DND-41 (cell line): ENCODE measurements at regions not wholly inside any gene's neighbourhood (a gene's known extent, or its start where the extent isn't known, plus 50 kb on each side); places are given as distances from the start of the nearest gene placed in this dataset.

Experiments
- EZH2 ChIP-seq: IDR thresholded peaks from 3 replicates; pipeline ENCODE4 v1.6.1; 2012; ENCODE audit warnings: borderline replicate concordance, low read depth, mild to moderate bottlenecking, moderate library complexity, low read length, inconsistent platforms; ENCODE audit not compliant: severe bottlenecking
- TF ChIP-seq, protein P1 (sequence below): IDR thresholded peaks from 2 replicates; pipeline ENCODE4 v1.5.1; 2012; ENCODE audit warnings: borderline replicate concordance, low read length, moderate library complexity, mild to moderate bottlenecking; ENCODE audit not compliant: poor library complexity, severe bottlenecking; ENCODE audit errors: extremely low read depth

DNA sequence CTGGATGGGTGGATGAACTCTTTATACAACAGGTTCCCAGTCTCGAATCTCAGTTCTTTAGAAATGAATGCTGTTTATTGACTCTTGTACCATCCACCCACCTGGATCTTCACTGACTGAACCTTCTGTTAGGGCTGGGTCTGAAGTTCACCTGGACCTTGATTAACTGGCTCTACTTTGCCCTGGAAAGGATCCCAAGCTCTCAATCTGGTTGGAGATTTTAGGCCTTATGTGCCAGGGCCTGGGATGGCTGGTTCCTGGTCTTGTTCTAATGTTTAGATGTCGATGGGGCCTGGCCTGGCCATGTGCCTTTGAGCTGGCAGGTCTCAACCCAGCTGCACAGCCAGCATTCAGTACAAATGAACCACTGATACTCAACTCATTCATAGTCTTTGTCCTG, 76.5 kb upstream of the MED13L start:
- TF ChIP-seq, protein P1, sequence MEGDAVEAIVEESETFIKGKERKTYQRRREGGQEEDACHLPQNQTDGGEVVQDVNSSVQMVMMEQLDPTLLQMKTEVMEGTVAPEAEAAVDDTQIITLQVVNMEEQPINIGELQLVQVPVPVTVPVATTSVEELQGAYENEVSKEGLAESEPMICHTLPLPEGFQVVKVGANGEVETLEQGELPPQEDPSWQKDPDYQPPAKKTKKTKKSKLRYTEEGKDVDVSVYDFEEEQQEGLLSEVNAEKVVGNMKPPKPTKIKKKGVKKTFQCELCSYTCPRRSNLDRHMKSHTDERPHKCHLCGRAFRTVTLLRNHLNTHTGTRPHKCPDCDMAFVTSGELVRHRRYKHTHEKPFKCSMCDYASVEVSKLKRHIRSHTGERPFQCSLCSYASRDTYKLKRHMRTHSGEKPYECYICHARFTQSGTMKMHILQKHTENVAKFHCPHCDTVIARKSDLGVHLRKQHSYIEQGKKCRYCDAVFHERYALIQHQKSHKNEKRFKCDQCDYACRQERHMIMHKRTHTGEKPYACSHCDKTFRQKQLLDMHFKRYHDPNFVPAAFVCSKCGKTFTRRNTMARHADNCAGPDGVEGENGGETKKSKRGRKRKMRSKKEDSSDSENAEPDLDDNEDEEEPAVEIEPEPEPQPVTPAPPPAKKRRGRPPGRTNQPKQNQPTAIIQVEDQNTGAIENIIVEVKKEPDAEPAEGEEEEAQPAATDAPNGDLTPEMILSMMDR, result no peak
- TF ChIP-seq EZH2, result no peak
